ENCODE measurements at regions not wholly inside any gene's neighbourhood (a gene's known extent, or its start where the extent isn't known, plus 50 kb on each side); places are given as distances from the start of the nearest gene placed in this dataset.

- TF ChIP-seq CTCF (IDR thresholded peaks at IDR 0.05) = no peak
- TF ChIP-seq POLR2A (IDR thresholded peaks at IDR 0.05) = no peak
- no peak for TF ChIP-seq EP300 (IDR thresholded peaks at IDR 0.05)
- TF ChIP-seq POLR2AphosphoS5 (IDR thresholded peaks at IDR 0.05) = no peak
Observed at GRCh38 chr3:112757197-112757596, 89.5 kb downstream of the CD200R1L start.

All from gastroesophageal sphincter (tissue), 3 donors.